A673 (cell line): ENCODE measurements at regions not wholly inside any gene's neighbourhood (a gene's known extent, or its start where the extent isn't known, plus 50 kb on each side); places are given as distances from the start of the nearest gene placed in this dataset.

Source experiments
- BruUV-seq: library from RNA; stranded (reverse); fragments of 400-500 nt; replicated peaks from 2 replicates; lab custom pipeline; 2021; lab: Mats Ljungman, UMichigan
- CTCF ChIA-PET: fragments of 300-600 bp; sonication (Branson Sonifier 250); formaldehyde crosslinking; loops from one replicate; lab custom pipeline; 2022; ENCODE audit warnings: antibody characterized with exemption; lab: Charles Lee
- POLR2A ChIA-PET: fragments of 300-600 bp; sonication (Branson Sonifier 250); formaldehyde crosslinking; loops from one replicate; lab custom pipeline; 2022; ENCODE audit warnings: antibody characterized with exemption; ENCODE audit not compliant: low non-redundant PET; lab: Charles Lee
- DNase-seq: peaks from one replicate; pipeline ENCODE4 v3.0.0-alpha.2; 2015; ENCODE audit warnings: low spot score
- H3K27ac ChIP-seq: fragments of 200-600 bp; sonication (generic); 2 replicates; pipeline ENCODE4 v1.5.1; 2016; ENCODE audit warnings: mixed run types, low read depth, mild to moderate bottlenecking, mixed read lengths, antibody characterized with exemption, low read length; ENCODE audit not compliant: poor library complexity, severe bottlenecking
- H3K27me3 ChIP-seq: fragments of 200-600 bp; sonication (generic); replicated peaks from 2 replicates; pipeline ENCODE4 v1.6.1; 2017; ENCODE audit warnings: mixed run types, low read depth, mild to moderate bottlenecking, mixed read lengths, antibody characterized with exemption, low read length; ENCODE audit not compliant: insufficient read depth, poor library complexity
- H3K36me3 ChIP-seq: fragments of 200-600 bp; sonication (generic); 2 replicates; pipeline ENCODE4 v1.6.1; 2016; ENCODE audit warnings: mixed run types, mild to moderate bottlenecking, mixed read lengths, antibody characterized with exemption, low read length; ENCODE audit not compliant: insufficient read depth, poor library complexity, severe bottlenecking
- H3K4me1 ChIP-seq: fragments of 200-600 bp; sonication (generic); 2 replicates; pipeline ENCODE4 v1.6.1; 2017; ENCODE audit warnings: mixed run types, mild to moderate bottlenecking, mixed read lengths, antibody characterized with exemption, low read length; ENCODE audit not compliant: insufficient read depth, poor library complexity, severe bottlenecking
- H3K4me3 ChIP-seq: fragments of 200-600 bp; sonication (generic); 2 replicates; pipeline ENCODE4 v1.5.1; 2016; ENCODE audit warnings: low read depth, mixed run types, mild to moderate bottlenecking, mixed read lengths, low read length; ENCODE audit not compliant: poor library complexity, severe bottlenecking
- H3K9me3 ChIP-seq: fragments of 200-600 bp; sonication (generic); 2 replicates; pipeline ENCODE4 v1.6.1; 2016; ENCODE audit warnings: mixed run types, low read depth, mild to moderate bottlenecking, mixed read lengths, antibody characterized with exemption, low read length; ENCODE audit not compliant: poor library complexity, severe bottlenecking
- CTCF ChIP-seq: fragments of 300-800, 200-600 bp; sonication (generic); conservative IDR thresholded peaks from 2 replicates; pipeline ENCODE4 v1.5.1; 2017; ENCODE audit warnings: low read depth, mild to moderate bottlenecking, antibody characterized with exemption, low read length, moderate library complexity, mixed read lengths
- EZH2 ChIP-seq: fragments of 200-600 bp; sonication (generic); IDR thresholded peaks from 2 replicates; pipeline ENCODE4 v1.6.1; 2017; ENCODE audit warnings: borderline replicate concordance, low read depth, mild to moderate bottlenecking, mixed read lengths, antibody characterized with exemption, low read length; ENCODE audit not compliant: poor library complexity, severe bottlenecking
- intact Hi-C: fragments of 100-400 bp; cut with micrococcal nuclease; formaldehyde crosslinking; loops from one replicate; pipeline ENCODE4 v1.10.0; 2022; ENCODE audit not compliant: unreplicated experiment

DNA sequence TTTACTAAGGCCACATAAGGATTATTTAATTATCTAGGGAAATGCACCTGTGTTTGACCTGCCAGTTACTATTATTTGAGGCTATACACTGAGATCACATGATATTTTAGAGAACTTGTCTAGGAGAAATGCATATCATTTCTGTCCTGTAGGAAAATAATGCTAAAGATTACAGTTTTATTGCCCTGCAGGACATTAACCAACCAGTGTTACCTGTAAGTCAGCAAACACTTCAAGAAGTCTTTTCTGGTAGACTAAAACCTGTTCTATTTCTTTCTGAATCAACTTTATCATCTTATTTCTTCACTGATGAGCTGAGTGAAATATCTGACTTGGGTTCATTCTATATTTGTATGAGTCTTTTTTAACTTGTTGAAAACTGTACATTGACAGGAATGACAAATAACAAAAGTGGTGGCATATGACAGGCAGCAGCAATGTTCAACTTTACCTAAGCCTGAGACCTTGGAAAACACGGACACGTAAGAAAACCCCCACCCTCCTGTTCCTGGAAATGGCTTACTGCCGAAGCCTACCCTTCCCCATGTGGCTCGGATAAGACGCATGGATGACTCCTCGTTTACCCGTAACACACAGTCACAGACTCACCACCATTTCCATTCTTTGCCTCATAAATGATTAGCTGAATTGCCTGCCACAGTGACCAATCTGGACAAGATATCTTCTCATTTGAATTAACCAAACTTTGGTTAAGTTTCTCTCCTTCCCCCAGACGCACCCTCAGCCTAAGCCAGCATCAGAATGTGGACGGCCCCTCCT is 118.0 kb upstream of the CD93 start:
- Histone ChIP-seq H3K36me3 (no peaks in the 10 kb centered on the region), H3K4me3 (no peak overlapping the region), H3K9me3 (no peaks in the 10 kb centered on the region), H3K27me3 (peaks cover 77% of the 10 kb centered on the region), H3K27ac (no peak overlapping the region), H3K4me1 (no peaks in the 10 kb centered on the region)
- ChIA-PET POLR2A (no interaction called here), CTCF (no interaction called here)
- intact Hi-C loops, result no loop called here
- TF ChIP-seq EZH2, result no peak
- TF ChIP-seq CTCF, result no peak
- BruUV-seq, result no TSS peak
- DNase-seq, result no peak

DNA sequence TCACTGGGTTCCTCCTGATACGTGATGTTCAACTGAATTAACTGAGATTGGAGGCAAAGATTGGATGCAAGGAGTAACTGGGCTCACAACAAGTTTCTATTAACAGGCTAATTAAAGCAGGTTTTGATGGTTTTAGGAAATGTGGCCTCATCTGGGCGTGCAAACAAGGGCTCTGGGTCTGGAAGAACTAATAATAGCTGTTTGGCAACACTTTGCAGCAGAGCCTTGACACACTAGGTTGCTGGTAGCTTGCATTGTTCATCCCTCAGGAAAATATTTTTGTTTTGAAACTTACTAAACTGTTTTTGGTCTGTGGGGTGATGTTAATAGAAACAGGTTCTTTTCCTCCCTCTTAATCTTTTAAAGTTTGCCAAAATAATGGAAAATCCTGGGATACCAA is 117.2 kb upstream of the CD93 start:
- ChIA-PET POLR2A (no interaction called here), CTCF (no interaction called here)
- no TSS peak for BruUV-seq
- no peak for TF ChIP-seq CTCF
- no peak for TF ChIP-seq EZH2
- no peaks in the 10 kb centered on the region for H3K4me1 ChIP-seq
- H3K4me3 ChIP-seq, result no peak overlapping the region
- H3K27me3 ChIP-seq, result peaks cover 77% of the 10 kb centered on the region
- DNase-seq, result no peak
- no peak overlapping the region for H3K27ac ChIP-seq
- intact Hi-C loops, result no loop called here
- no peaks in the 10 kb centered on the region for H3K9me3 ChIP-seq
- H3K36me3 ChIP-seq, result no peaks in the 10 kb centered on the region

- no peak overlapping the region for H3K4me3 ChIP-seq
- H3K9me3 ChIP-seq, result no peaks in the 10 kb centered on the region
- H3K27me3 ChIP-seq, result peaks cover 92% of the 10 kb centered on the region
- H3K27ac ChIP-seq, result no peak overlapping the region
- H3K4me1 ChIP-seq, result no peaks in the 10 kb centered on the region
- intact Hi-C loops, result no loop called here
- no TSS peak for BruUV-seq
- TF ChIP-seq CTCF, result no peak
- TF ChIP-seq EZH2, result no peak
- POLR2A ChIA-PET, result no interaction called here
- DNase-seq, result no peak
- no peaks in the 10 kb centered on the region for H3K36me3 ChIP-seq
- CTCF ChIA-PET, result no interaction called here
Measured at GRCh38 chr20:23201658-23202057, 115.5 kb upstream of the CD93 start.
